DOHH2 (cell line): ENCODE measurements at regions not wholly inside any gene's neighbourhood (a gene's known extent, or its start where the extent isn't known, plus 50 kb on each side); places are given as distances from the start of the nearest gene placed in this dataset.

ENCODE experiments used
- H3F3A ChIP-seq: fragments of 200-600 bp; sonication (generic), shearing (Covaris generic); 2 replicates; pipeline ENCODE4 v1.6.0; 2016; ENCODE audit warnings: antibody characterized with exemption, mild to moderate bottlenecking; ENCODE audit not compliant: control insufficient read depth, insufficient read depth
- H3K27ac ChIP-seq: fragments of 200-600 bp; sonication (generic); 2 replicates; pipeline ENCODE4 v1.5.1; 2014; ENCODE audit warnings: low read depth, mild to moderate bottlenecking, low read length, moderate library complexity
- H3K27me3 ChIP-seq: fragments of 200-600 bp; sonication (generic); 2 replicates; pipeline ENCODE4 v1.6.1; 2014; ENCODE audit warnings: mild to moderate bottlenecking, low read length, mixed read lengths; ENCODE audit not compliant: control insufficient read depth
- H3K36me3 ChIP-seq: fragments of 200-600 bp; sonication (generic); 2 replicates; pipeline ENCODE4 v1.6.1; 2014; ENCODE audit warnings: mild to moderate bottlenecking, low read length, moderate library complexity, mixed read lengths; ENCODE audit not compliant: control insufficient read depth
- H3K4me1 ChIP-seq: fragments of 200-600 bp; sonication (generic); 2 replicates; pipeline ENCODE4 v1.6.1; 2014; ENCODE audit warnings: mild to moderate bottlenecking, low read length, mixed read lengths; ENCODE audit not compliant: control insufficient read depth
- H3K4me2 ChIP-seq: fragments of 200-600 bp; sonication (generic); 2 replicates; pipeline ENCODE4 v1.6.0; 2014; ENCODE audit warnings: mild to moderate bottlenecking, low read length, moderate library complexity
- H3K4me3 ChIP-seq: fragments of 200-600 bp; sonication (generic); 2 replicates; pipeline ENCODE4 v1.5.1; 2014; ENCODE audit warnings: mild to moderate bottlenecking, low read length, mixed read lengths
- H3K79me2 ChIP-seq: fragments of 200-600 bp; sonication (generic); 2 replicates; pipeline ENCODE4 v1.6.1; 2014; ENCODE audit warnings: mild to moderate bottlenecking, low read length, mixed read lengths; ENCODE audit not compliant: control insufficient read depth
- H3K9me2 ChIP-seq: fragments of 200-600 bp; sonication (generic); replicated peaks from 2 replicates; pipeline ENCODE4 v1.6.1; 2014; ENCODE audit warnings: mild to moderate bottlenecking, low read length, mixed read lengths; ENCODE audit not compliant: control insufficient read depth
- H3K9me3 ChIP-seq: fragments of 200-600 bp; sonication (generic); 2 replicates; pipeline ENCODE4 v1.6.1; 2014; ENCODE audit warnings: antibody characterized with exemption, low read length, mixed read lengths; ENCODE audit not compliant: control insufficient read depth, insufficient read depth
- H4K20me1 ChIP-seq: fragments of 200-600 bp; sonication (generic); 2 replicates; pipeline ENCODE4 v1.6.0; 2014; ENCODE audit warnings: low read depth, mild to moderate bottlenecking, antibody characterized with exemption, low read length, moderate library complexity; ENCODE audit not compliant: control insufficient read depth, insufficient read depth
- EZH2phosphoT487 ChIP-seq: fragments of 200-600 bp; sonication (generic); IDR thresholded peaks from 2 replicates; pipeline ENCODE4 v1.6.1; 2017; ENCODE audit warnings: borderline replicate concordance, mild to moderate bottlenecking, antibody characterized with exemption, low read length, moderate library complexity, mixed read lengths
- TF ChIP-seq, protein P1 (sequence below): fragments of 200-600 bp; sonication (generic); IDR thresholded peaks from one replicate; pipeline ENCODE4 v1.5.1; 2014; ENCODE audit warnings: antibody characterized with exemption, mild to moderate bottlenecking, low read depth, low read length; ENCODE audit not compliant: poor library complexity, severe bottlenecking

GRCh38 chr2:6723865-6724604 lies 141.7 kb downstream of the CMPK2 start:
- H4K20me1 ChIP-seq = no peaks in the 10 kb centered on the region
- H3K79me2 ChIP-seq = no peaks in the 10 kb centered on the region
- H3K4me2 ChIP-seq = no peak overlapping the region
- H3F3A ChIP-seq = no peaks in the 10 kb centered on the region
- no peak overlapping the region for H3K4me3 ChIP-seq
- H3K36me3 ChIP-seq = no peaks in the 10 kb centered on the region; the same call in 1 of the 2 replicates
- H3K27me3 ChIP-seq = no peaks in the 10 kb centered on the region
- TF ChIP-seq, protein P1, sequence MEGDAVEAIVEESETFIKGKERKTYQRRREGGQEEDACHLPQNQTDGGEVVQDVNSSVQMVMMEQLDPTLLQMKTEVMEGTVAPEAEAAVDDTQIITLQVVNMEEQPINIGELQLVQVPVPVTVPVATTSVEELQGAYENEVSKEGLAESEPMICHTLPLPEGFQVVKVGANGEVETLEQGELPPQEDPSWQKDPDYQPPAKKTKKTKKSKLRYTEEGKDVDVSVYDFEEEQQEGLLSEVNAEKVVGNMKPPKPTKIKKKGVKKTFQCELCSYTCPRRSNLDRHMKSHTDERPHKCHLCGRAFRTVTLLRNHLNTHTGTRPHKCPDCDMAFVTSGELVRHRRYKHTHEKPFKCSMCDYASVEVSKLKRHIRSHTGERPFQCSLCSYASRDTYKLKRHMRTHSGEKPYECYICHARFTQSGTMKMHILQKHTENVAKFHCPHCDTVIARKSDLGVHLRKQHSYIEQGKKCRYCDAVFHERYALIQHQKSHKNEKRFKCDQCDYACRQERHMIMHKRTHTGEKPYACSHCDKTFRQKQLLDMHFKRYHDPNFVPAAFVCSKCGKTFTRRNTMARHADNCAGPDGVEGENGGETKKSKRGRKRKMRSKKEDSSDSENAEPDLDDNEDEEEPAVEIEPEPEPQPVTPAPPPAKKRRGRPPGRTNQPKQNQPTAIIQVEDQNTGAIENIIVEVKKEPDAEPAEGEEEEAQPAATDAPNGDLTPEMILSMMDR = no peak
- TF ChIP-seq EZH2phosphoT487 = no peak
- no peaks in the 10 kb centered on the region for H3K4me1 ChIP-seq
- no peak overlapping the region for H3K27ac ChIP-seq
- no peaks in the 10 kb centered on the region for H3K9me2 ChIP-seq
- H3K9me3 ChIP-seq = no peaks in the 10 kb centered on the region

GRCh38 chr2:6724605-6725140 lies 141.0 kb downstream of the CMPK2 start:
- no peaks in the 10 kb centered on the region for H3K4me1 ChIP-seq
- H3F3A ChIP-seq = no peaks in the 10 kb centered on the region
- TF ChIP-seq EZH2phosphoT487 = no peak
- TF ChIP-seq, protein P1 = no peak
- H3K4me3 ChIP-seq = no peak overlapping the region
- H3K9me2 ChIP-seq = no peaks in the 10 kb centered on the region
- H4K20me1 ChIP-seq = no peaks in the 10 kb centered on the region
- no peaks in the 10 kb centered on the region for H3K27me3 ChIP-seq
- no peak overlapping the region for H3K27ac ChIP-seq
- no peaks in the 10 kb centered on the region; the same call in 1 of the 2 replicates for H3K36me3 ChIP-seq
- H3K9me3 ChIP-seq = no peaks in the 10 kb centered on the region
- no peaks in the 10 kb centered on the region for H3K79me2 ChIP-seq
- no peak overlapping the region for H3K4me2 ChIP-seq

DNA sequence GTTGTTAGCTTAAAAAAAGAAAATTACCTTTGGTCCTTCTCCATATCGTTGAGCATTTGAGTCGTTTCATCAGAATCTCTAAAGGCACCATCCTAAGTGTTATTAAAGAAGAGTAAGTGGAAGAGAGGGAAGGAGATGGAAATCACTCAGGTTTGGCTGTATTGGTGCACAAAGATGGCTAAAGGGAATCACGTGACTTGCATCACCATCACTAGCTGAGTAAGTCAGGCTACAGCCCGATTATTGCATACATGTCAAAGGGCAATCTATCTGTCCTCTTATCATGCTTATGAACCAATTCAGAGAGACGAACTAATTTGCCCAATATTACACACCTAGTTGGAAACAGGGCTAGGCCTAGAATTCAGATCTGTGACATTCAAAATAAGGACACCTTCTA lies 137.6 kb downstream of the CMPK2 start:
- H3K27ac ChIP-seq = no peak overlapping the region
- H4K20me1 ChIP-seq = no peaks in the 10 kb centered on the region
- peaks cover 18% of the 10 kb centered on the region for H3K36me3 ChIP-seq
- H3K4me2 ChIP-seq = no peak overlapping the region
- no peaks in the 10 kb centered on the region for H3K4me1 ChIP-seq
- no peaks in the 10 kb centered on the region for H3F3A ChIP-seq
- H3K79me2 ChIP-seq = no peaks in the 10 kb centered on the region
- no peaks in the 10 kb centered on the region for H3K9me2 ChIP-seq
- peaks cover 6% of the 10 kb centered on the region; the same call in 1 of the 2 replicates for H3K9me3 ChIP-seq
- H3K4me3 ChIP-seq = no peak overlapping the region
- H3K27me3 ChIP-seq = no peaks in the 10 kb centered on the region
- TF ChIP-seq, protein P1 = no peak
- TF ChIP-seq EZH2phosphoT487 = no peak
